B cell (primary cell): ENCODE measurements at regions not wholly inside any gene's neighbourhood (a gene's known extent, or its start where the extent isn't known, plus 50 kb on each side); places are given as distances from the start of the nearest gene placed in this dataset.

Source experiments
- EZH2 ChIP-seq: IDR thresholded peaks from 2 replicates; pipeline ENCODE4 v1.6.1; 2012; ENCODE audit warnings: borderline replicate concordance, low read depth, mild to moderate bottlenecking, moderate library complexity, low read length; ENCODE audit not compliant: insufficient read depth, poor library complexity, severe bottlenecking
- TF ChIP-seq, protein P1 (sequence below): fragments of 200-600 bp; IDR thresholded peaks from one replicate; pipeline ENCODE4 v1.8.0; 2022; ENCODE audit warnings: antibody characterized with exemption, mild to moderate bottlenecking

DNA sequence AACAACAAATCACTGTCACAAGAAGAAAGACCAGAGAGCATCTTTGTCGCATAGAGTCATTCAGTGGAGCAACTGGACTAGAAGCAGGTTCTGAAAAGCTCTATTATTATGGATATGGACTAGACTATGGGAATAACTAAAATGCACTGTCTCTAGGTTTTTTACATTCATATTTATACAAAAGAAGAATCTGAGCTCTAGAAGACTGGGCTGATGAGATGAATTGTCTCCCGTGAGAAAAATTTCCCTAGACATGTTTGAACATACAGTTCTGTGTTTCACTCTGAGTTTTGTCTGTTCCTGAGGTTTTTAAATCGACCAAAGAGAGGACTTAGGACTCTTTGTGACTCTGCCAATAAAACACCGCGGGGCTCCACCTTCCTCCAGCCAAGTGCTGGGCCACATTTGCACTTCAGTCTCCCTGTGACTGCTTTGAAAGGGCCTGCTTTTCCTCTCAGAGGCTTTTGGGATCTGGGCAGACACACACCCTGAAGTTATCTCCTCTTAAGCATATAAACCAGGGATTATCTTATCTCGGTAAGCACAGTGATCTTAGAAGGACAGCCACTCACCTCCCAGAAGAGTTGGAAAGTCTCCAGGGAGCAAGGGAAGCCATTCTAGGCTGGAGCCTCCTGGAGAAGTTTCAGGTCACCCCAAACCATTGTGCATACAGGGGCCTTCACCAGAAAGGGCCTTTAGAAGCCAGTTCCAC, 101.0 kb upstream of the JCAD start:
- TF ChIP-seq, protein P1, sequence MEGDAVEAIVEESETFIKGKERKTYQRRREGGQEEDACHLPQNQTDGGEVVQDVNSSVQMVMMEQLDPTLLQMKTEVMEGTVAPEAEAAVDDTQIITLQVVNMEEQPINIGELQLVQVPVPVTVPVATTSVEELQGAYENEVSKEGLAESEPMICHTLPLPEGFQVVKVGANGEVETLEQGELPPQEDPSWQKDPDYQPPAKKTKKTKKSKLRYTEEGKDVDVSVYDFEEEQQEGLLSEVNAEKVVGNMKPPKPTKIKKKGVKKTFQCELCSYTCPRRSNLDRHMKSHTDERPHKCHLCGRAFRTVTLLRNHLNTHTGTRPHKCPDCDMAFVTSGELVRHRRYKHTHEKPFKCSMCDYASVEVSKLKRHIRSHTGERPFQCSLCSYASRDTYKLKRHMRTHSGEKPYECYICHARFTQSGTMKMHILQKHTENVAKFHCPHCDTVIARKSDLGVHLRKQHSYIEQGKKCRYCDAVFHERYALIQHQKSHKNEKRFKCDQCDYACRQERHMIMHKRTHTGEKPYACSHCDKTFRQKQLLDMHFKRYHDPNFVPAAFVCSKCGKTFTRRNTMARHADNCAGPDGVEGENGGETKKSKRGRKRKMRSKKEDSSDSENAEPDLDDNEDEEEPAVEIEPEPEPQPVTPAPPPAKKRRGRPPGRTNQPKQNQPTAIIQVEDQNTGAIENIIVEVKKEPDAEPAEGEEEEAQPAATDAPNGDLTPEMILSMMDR = no peak
- no peak for TF ChIP-seq EZH2
